ENCODE measurements at regions not wholly inside any gene's neighbourhood (a gene's known extent, or its start where the extent isn't known, plus 50 kb on each side); places are given as distances from the start of the nearest gene placed in this dataset.

- H3K4me1 ChIP-seq, result peaks cover 4% of the 10 kb centered on the region
- no peak for ATAC-seq
- H3K9me3 ChIP-seq, result no peaks in the 10 kb centered on the region
- no peak for TF ChIP-seq CTCF (IDR thresholded peaks at IDR 0.05)
- H3K27ac ChIP-seq, result no peak overlapping the region
- H3K36me3 ChIP-seq (ENCODE audit: insufficient read depth in 1 of 2, low read depth in 1 of 2), result no peaks in the 10 kb centered on the region
- intact Hi-C loops (cut with DNase I), result no loop called here
- 84 to 91% (median 87%) methylated on average over 4 of the region's 4 CpGs for WGBS, 3 donors
- H3K27me3 ChIP-seq (ENCODE audit: insufficient read depth in 3 of 3, low read length in 2 of 3), result peaks cover 6 to 66% (median 19%) of the 10 kb centered on the region in 3 donors
- H3K4me3 ChIP-seq, result no peak overlapping the region
- no peak for DNase-seq
These were observed 74.7 kb upstream of the IFNE start for GRCh38 chr9:21556581-21557427.

- 88 to 97% (median 96%) methylated on average over 1 of the region's 1 CpG for WGBS, 3 donors
- Histone ChIP-seq H3K9me3 (no peaks in the 10 kb centered on the region), H3K4me1 (peaks cover 4% of the 10 kb centered on the region), H3K27me3 (ENCODE audit: insufficient read depth in 3 of 3, low read length in 2 of 3) (peaks cover 7 to 64% (median 19%) of the 10 kb centered on the region in 3 donors), H3K4me3 (no peak overlapping the region), H3K36me3 (ENCODE audit: insufficient read depth in 1 of 2, low read depth in 1 of 2) (no peaks in the 10 kb centered on the region), H3K27ac (no peak overlapping the region)
- TF ChIP-seq CTCF (IDR thresholded peaks at IDR 0.05), result no peak
- intact Hi-C loops (cut with DNase I), result no loop called here
- no peak for DNase-seq
- no peak for ATAC-seq
These were observed 75.3 kb upstream of the IFNE start for GRCh38 chr9:21557428-21557768.

- H3K27me3 ChIP-seq (ENCODE audit: insufficient read depth in 3 of 3, low read length in 2 of 3), result peaks cover 7 to 66% (median 19%) of the 10 kb centered on the region in 3 donors
- no peak for TF ChIP-seq CTCF (IDR thresholded peaks at IDR 0.05)
- no peak for ATAC-seq
- intact Hi-C loops (cut with DNase I), result no loop called here
- H3K4me1 ChIP-seq, result peaks cover 4% of the 10 kb centered on the region
- H3K9me3 ChIP-seq, result no peaks in the 10 kb centered on the region
- H3K27ac ChIP-seq, result no peak overlapping the region
- WGBS, 3 donors, result 35 to 49% (median 49%) methylated on average over 1 of the region's 1 CpG
- no peaks in the 10 kb centered on the region for H3K36me3 ChIP-seq (ENCODE audit: insufficient read depth in 1 of 2, low read depth in 1 of 2)
- H3K4me3 ChIP-seq, result no peak overlapping the region
- DNase-seq, result no peak
These were observed 76.0 kb upstream of the IFNE start for GRCh38 chr9:21558079-21558478.

- no peaks in the 10 kb centered on the region for H3K36me3 ChIP-seq (ENCODE audit: insufficient read depth in 1 of 2, low read depth in 1 of 2)
- no peak overlapping the region for H3K27ac ChIP-seq
- WGBS, 3 donors, result 8 to 16% (median 9%) methylated on average over 29 to 40 of the region's 40 CpGs
- no peaks in the 10 kb centered on the region for H3K9me3 ChIP-seq
- TF ChIP-seq CTCF (IDR thresholded peaks at IDR 0.05), result no peak
- DNase-seq (no peak), ATAC-seq (no peak)
- intact Hi-C loops (cut with DNase I), result no loop called here
- H3K27me3 ChIP-seq (ENCODE audit: insufficient read depth in 3 of 3, low read length in 2 of 3), result peaks cover 7 to 68% (median 19%) of the 10 kb centered on the region in 3 donors
- H3K4me3 ChIP-seq, result peak overlapping the region; percentile 66
- H3K4me1 ChIP-seq, result peaks cover 4% of the 10 kb centered on the region
These were observed 76.7 kb upstream of the IFNE start for GRCh38 chr9:21558615-21559401.
